WTC11 (cell line): ENCODE measurements at regions not wholly inside any gene's neighbourhood (a gene's known extent, or its start where the extent isn't known, plus 50 kb on each side); places are given as distances from the start of the nearest gene placed in this dataset.

Experiments
- CDX4 ChIP-seq: fragments of 250-450 bp; sonication (Bioruptor Pico); IDR thresholded peaks from 2 replicates; pipeline ENCODE4 v1.9.0; 2021; ENCODE audit warnings: moderate library complexity, mild to moderate bottlenecking, inconsistent platforms, borderline replicate concordance
- CTCF ChIP-seq: fragments of 200-600 bp; IDR thresholded peaks from 2 replicates; pipeline ENCODE4 v1.8.0; 2022; ENCODE audit warnings: antibody characterized with exemption
- E2F4 ChIP-seq: sonication (generic); formaldehyde crosslinking; IDR thresholded peaks from 2 replicates; pipeline ENCODE4 v1.8.1; 2022; ENCODE audit warnings: low read depth, mild to moderate bottlenecking, moderate library complexity, missing genetic modification reagents, borderline replicate concordance
- ELF4 ChIP-seq: sonication (generic); formaldehyde crosslinking; IDR thresholded peaks from 2 replicates; pipeline ENCODE4 v1.8.1; 2022; ENCODE audit warnings: low read depth, mild to moderate bottlenecking, moderate library complexity, missing genetic modification reagents
- JUN ChIP-seq: sonication (generic); formaldehyde crosslinking; IDR thresholded peaks from 2 replicates; pipeline ENCODE4 v1.8.0; 2023; ENCODE audit warnings: mild to moderate bottlenecking, missing genetic modification reagents
- KAT7 ChIP-seq: sonication (generic); formaldehyde crosslinking; IDR thresholded peaks from 2 replicates; pipeline ENCODE4 v1.8.1; 2023; ENCODE audit warnings: missing genetic modification reagents, mild to moderate bottlenecking, borderline replicate concordance
- MAX ChIP-seq: sonication (generic); formaldehyde crosslinking; IDR thresholded peaks from 2 replicates; pipeline ENCODE4 v1.8.0; 2022; ENCODE audit warnings: mild to moderate bottlenecking, missing genetic modification reagents
- TCF7 ChIP-seq: sonication (generic); formaldehyde crosslinking; IDR thresholded peaks from 2 replicates; pipeline ENCODE4 v1.8.0; 2022; ENCODE audit warnings: mild to moderate bottlenecking, low read depth, missing genetic modification reagents, moderate library complexity
- TEAD4 ChIP-seq: sonication (generic); formaldehyde crosslinking; IDR thresholded peaks from 2 replicates; pipeline ENCODE4 v1.8.0; 2022; ENCODE audit warnings: mild to moderate bottlenecking, missing genetic modification reagents
- TP53 ChIP-seq: sonication (generic); formaldehyde crosslinking; IDR thresholded peaks from 2 replicates; pipeline ENCODE4 v1.8.1; 2023; ENCODE audit warnings: mild to moderate bottlenecking, missing genetic modification reagents
- USF1 ChIP-seq: sonication (generic); formaldehyde crosslinking; IDR thresholded peaks from 2 replicates; pipeline ENCODE4 v1.8.0; 2022; ENCODE audit warnings: mild to moderate bottlenecking, missing genetic modification reagents
- ZBTB21 ChIP-seq: sonication (generic); formaldehyde crosslinking; IDR thresholded peaks from 2 replicates; pipeline ENCODE4 v1.8.1; 2023; ENCODE audit warnings: mild to moderate bottlenecking, missing genetic modification reagents, borderline replicate concordance
- ZNF121 ChIP-seq: sonication (generic); formaldehyde crosslinking; IDR thresholded peaks from 2 replicates; pipeline ENCODE4 v1.8.0; 2023; ENCODE audit warnings: missing genetic modification reagents
- TF ChIP-seq, protein P1 (sequence below): sonication (generic); formaldehyde crosslinking; IDR thresholded peaks from 2 replicates; pipeline ENCODE4 v1.8.1; 2022; ENCODE audit warnings: low read depth, missing genetic modification reagents, borderline replicate concordance

GRCh38 chr6:40152701-40153436 is 218.6 kb upstream of the MOCS1 start:
- TF ChIP-seq CTCF, result no peak
- no peak for TF ChIP-seq TCF7 (CRISPR knock-in tag)
- no peak for TF ChIP-seq ZNF121 (CRISPR knock-in tag)
- TF ChIP-seq MAX (CRISPR knock-in tag), result no peak
- TF ChIP-seq TP53 (CRISPR knock-in tag), result no peak
- no peak for TF ChIP-seq ELF4
- TF ChIP-seq KAT7, result no peak
- no peak for TF ChIP-seq JUN (CRISPR knock-in tag)
- TF ChIP-seq ZBTB21, result no peak
- TF ChIP-seq E2F4 (CRISPR knock-in tag), result no peak
- TF ChIP-seq CDX4 (CRISPR knock-in tag), result no peak
- TF ChIP-seq, protein P1, sequence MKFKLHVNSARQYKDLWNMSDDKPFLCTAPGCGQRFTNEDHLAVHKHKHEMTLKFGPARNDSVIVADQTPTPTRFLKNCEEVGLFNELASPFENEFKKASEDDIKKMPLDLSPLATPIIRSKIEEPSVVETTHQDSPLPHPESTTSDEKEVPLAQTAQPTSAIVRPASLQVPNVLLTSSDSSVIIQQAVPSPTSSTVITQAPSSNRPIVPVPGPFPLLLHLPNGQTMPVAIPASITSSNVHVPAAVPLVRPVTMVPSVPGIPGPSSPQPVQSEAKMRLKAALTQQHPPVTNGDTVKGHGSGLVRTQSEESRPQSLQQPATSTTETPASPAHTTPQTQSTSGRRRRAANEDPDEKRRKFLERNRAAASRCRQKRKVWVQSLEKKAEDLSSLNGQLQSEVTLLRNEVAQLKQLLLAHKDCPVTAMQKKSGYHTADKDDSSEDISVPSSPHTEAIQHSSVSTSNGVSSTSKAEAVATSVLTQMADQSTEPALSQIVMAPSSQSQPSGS, result no peak
- no peak for TF ChIP-seq USF1 (CRISPR knock-in tag)
- TF ChIP-seq TEAD4, result no peak
